ENCODE measurements at regions not wholly inside any gene's neighbourhood (a gene's known extent, or its start where the extent isn't known, plus 50 kb on each side); places are given as distances from the start of the nearest gene placed in this dataset.

GRCh38 chr6:166721576-166721975, 94.5 kb upstream of the RPS6KA2 start:
- TF ChIP-seq EZH2 (IDR thresholded peaks at IDR 0.05) (no peak), POLR2AphosphoS5 (IDR thresholded peaks at IDR 0.05; ENCODE audit: borderline replicate concordance, low read depth, low read length) (no peak), FOXP2 (optimal IDR thresholded peaks at IDR 0.05; ENCODE audit: control extremely low read depth, extremely low read length, insufficient read depth) (no peak)
